Cerebellar cortex (tissue), 1 donor: ENCODE measurements at regions not wholly inside any gene's neighbourhood (a gene's known extent, or its start where the extent isn't known, plus 50 kb on each side); places are given as distances from the start of the nearest gene placed in this dataset.

Experiments
- DNase-seq: peaks from one replicate; pipeline ENCODE4 v3.0.0-alpha.2; 2015; ENCODE audit warnings: low spot score

DNA sequence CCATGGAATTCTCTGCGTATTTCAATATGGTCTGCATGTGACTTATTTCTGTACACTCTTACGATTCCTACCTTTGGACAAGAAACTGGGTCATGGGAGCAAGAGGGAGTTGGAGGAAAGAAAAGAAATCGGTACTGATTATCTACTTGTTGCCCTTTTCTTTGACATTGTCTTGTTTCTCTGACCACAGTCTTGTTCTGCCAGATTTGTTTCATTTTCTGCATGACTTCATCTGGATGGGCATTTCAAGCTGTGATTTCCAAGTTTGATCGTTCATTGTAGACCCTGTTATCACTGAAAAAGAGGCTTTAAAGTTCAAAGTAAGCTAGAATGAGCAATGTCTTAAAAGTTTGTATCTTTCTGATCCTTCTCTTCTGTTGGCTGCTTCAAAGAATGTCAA is 2186.3 kb upstream of the CELF4 start:
- DNase-seq, result no peak

DNA sequence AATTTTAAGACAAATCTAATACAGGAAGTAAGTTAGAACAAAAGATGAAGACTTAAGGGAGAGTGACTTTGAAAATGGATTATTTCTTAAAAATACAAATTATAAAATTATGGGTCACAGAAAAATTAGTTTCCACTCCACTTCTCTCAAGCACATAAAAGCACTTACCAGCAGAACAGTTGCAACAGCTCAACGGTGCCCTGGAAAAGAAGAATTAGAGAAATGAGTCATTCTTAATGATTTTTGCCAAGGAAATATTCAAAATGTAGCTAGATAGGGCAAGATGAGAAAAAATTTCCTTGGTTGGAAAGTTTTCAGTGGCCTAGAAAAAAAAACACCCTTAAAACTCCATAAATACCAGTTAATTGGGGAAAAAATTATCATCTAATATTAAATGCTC is 2185.6 kb upstream of the CELF4 start:
- DNase-seq, result no peak

DNA sequence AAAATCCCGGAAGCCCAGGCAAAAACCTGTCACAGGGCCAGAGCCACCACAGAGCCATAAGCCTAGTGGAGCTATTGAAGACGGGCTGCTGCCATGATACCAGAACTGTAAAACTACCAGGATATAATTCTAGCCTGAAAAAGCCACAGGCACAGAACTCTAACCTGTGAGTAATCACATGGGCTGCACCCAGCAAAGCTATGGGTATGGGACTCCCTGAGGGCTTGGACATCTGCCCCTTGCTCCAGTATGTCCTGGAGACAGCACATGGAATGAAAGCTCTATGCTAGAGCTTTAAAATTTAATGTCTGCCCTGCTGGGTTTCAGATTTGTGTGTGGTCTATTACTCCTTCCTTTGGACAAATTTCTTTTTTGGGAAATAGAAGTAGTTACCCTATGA is 2183.6 kb upstream of the CELF4 start:
- no peak for DNase-seq

DNA sequence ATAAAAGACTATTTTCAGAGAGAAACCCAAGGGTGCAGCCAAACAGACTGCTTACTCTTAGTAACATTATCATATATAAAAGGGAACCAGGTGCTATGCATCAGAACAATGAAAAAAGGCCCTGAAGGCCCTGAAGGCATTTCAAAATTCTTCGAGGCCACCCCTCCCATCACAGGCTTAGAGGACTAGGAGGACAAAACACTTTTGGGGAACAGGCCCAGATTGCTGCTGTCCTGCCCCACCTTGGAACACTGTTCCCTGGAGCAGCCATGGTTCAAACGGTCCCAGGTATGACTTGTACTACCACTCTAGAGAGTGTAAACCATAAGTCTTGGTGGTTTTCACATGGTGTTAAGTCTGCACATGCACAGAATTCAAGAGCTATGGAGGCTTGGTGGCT is 2183.1 kb upstream of the CELF4 start:
- no peak for DNase-seq

DNA sequence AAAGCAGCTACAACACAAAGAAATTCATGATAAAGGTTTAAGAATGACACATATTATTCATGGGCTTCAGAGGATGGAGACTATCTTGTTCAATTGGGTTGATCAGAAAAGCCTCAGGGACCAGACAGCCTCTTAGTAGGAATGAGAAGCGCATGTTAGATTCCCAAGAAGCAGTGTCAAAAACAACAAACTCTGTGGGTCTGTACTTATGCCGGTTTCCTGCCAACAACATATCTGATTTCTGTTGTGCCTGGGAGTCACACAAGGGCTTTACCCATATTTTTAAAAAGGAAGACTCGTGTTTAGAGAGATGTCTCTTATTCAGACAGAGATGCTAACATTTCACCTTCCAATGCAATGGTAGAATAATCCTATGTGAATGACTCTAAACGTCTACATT is 2180.6 kb upstream of the CELF4 start:
- no peak for DNase-seq

DNA sequence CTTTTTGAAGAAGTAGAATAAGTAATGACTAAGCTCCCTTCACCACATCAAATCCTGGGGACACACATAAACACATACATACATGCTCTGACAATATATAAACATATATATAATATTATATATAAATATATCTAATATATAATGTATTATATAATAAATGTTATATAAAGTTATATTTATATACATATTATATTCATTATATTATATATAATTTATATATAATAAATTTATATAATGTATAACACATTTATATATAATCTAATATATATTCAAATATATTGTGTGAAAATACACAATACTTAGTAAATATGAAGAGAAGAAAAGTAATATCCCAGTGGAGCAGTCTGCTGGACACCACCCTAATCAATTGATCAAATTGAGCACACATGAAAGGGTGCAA is 2177.9 kb upstream of the CELF4 start:
- no peak for DNase-seq

DNA sequence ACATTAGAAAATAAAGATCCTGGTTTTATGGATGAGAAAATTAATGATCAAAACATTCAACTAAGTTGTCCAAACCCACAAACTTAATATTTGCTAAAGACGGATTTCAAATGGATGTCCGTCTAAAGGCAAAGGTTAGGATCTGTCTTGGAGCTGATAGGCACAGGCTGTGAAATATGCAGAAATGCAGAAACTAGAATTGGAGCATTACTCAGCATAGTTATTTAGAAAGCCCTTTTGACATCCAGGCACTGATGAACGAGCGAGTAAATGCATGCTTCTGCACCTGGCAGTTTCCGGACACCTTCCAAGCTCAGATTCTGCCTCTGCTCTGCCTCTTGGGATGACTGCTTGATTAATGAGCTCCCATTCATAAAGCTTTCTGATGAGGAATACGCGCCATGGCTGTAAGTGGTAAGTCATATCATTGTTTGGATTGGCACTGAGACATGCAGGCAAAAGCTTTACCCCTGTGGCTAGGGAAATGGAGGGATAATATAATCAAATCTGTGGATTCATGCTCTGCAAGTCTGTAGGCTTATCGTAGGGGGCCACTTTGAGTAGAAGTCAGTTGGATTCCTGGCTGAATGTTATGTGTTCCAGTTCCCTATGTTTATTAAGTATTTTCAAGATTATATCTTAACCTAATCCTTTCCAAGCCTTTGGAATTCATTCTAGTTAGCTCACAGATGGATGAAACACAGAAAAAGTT is 2176.3 kb upstream of the CELF4 start:
- no peak for DNase-seq

DNA sequence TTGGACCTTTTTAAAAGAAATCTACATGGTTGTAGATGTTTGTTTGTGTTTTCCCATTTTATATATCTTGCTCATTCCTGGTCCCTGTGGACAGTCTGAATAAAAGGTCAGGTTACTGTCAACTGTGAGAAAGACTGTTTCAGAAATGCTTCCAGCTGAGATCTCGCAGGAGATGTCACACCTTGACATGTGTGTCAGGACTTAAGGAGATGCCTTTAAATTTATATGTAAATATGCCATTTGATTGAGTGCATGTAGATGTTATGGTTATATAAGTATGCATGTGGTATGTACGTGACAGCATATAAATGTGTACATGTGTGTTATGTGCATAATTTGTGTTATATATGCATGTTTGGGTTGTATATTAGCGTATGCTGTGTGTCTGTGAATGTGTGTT is 2172.3 kb upstream of the CELF4 start:
- no peak for DNase-seq

DNA sequence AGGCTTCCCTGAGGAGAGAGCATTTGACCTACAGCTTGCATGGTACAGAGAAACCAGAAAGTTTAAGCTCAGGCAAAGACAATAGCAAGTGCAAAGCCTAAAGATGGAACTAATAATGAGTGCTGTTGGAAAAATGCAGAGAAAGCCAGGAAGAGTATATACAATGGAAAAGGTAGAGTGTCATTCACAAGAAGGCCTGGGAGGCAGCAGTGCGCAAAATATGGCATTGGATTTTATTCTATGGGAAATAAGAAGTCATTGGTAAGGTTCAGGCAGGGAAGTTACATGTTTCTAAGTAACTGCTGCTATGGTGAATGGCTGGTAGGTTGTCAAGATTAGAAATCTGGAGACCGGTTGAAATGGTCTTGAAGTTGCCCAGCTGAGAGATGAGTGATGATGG is 2167.3 kb upstream of the CELF4 start:
- no peak for DNase-seq

DNA sequence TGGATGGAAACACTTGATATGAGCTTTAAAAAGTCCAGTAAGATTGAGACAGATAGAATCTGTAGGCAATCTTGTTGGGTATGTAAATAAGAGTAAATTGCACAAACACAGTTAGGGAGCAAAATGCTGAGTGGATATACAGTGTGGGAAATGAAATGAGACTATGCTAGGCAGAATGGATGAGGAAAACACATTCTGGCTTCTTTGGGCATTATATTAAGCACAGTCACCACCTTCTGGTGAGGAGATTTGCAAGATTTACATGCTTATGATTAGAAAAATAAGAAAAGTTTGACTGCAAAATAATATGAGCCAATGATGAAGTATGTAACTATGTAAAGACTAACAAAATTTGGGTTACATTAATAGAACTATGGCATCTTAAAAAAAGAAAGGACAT is 2165.0 kb upstream of the CELF4 start:
- no peak for DNase-seq

DNA sequence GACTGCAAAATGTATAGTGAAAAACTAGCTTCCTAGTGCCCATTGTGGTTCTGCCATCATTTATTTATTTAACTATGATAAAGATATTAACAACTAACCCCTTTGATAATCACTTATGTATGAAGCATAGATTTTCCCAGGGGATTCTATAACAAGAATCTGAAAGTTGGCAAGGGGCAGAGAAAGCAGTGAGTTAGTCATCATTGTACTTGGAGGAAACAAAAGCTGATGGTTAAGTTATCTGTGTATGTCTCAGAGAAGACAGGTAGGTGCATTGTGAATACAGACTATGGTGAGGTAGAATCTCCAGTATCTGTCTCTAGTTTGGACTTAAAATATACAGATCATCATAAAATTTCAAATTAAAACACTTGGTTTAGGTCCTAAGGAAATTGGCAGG is 2159.1 kb upstream of the CELF4 start:
- DNase-seq, result no peak

DNA sequence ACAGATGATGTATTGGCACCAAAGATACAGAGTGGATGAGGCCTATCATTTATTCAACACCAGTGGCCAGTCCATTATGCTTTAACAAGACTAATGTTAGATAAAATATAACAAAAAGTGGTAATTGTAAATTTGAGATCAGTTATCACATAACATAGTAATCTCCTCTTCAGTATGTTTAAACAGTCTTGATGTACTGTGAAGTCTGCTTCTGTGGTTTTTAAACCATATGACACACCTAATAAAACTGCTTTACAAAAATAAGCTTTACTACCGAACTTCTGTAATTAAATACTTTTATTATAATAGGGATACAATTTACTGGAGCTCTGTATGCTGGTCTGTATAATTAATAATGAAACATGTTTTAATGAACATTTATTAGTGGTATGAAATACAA is 2156.1 kb upstream of the CELF4 start:
- no peak for DNase-seq

DNA sequence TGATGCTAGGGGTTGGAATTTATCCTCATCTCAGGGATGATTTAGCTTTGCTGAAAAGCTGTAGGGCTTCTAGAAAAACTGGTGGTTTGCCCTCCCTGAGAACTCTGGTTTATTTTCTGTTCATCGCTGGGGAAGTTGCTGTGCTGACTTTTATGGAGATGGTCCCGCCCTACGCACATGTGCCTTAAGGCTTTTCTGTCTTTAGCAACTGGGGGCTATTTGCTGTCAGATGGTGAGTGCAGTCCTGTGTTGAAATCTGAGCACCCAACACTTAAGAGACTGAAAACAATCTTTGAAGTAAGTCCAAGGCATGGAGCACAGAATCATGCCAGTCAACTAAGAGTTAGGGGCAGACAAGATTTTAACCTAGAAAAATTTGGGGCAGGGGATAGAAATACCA is 2148.4 kb upstream of the CELF4 start:
- no peak for DNase-seq

DNA sequence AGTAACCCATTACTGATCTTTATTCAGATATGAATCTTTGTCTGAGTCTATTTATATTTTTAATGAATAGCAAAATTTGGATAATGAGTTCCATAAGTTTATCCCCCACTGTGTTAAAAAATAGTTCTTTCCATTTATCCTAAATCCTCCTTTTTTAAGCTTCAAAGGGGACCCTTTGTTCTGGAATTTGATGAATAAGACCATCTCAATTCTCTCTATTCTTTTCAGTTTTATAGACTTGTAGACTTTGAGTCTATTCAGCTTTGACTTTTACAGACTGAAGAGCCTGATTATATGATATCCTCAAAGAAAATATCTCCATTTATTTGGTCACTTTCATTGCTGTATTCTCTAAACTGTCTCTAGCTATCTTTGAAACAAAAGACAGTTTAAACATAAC is 2146.1 kb upstream of the CELF4 start:
- DNase-seq, result no peak

DNA sequence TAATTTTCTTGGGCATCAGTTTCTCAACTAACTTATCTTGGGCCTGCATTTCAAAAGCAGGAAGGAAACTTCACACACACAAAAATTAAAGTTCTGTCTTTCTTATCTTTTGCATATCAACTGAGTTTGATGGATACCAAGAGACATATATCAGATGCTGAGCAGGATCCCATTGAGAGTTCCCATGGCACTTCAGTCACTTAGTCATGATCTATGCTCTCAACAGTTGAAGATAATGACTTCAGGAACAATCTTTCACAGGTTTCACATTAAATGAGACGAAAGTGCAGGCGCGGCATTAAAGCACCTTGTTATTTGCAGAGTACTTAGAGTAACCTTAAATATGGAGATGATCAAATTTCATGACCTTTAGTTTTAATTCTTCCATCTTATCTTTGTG is 2139.8 kb upstream of the CELF4 start:
- no peak for DNase-seq

DNA sequence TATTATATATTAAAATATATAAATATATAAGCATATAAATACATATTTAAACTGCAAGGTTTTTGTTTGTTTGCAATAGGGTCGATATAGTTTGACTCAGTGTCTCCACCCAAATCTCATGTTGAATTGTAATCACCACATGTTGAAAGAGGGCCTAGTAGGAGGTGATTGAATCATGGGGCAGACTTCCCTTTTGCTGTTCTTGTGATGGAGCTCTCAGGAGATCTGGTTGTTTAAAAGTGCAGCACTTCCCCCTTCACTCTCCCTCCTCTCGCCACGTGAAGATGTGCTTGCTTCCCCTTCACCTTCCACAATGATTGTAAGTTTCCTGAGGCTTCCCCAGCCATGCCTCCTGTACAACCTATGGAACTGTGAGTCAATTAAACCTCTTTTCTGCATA is 2137.3 kb upstream of the CELF4 start:
- no peak for DNase-seq

DNA sequence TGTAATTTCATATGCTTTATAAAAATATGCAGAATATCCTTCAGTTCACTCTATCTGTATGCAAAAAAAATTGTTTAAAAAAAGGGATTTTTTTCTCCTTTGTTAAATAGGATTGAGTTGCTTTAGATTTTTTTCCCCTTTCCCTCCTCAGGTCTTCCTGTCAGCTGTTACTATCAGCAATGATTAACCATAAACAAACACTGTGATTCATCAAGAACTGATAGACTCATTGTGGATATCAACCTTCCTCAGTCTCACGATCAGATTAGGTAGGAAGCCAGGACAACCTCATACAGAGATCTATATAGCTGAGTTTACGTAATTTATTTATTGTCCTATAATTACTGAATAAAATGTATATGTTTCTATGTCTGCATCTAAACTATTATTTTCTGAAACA is 2136.2 kb upstream of the CELF4 start:
- DNase-seq, result no peak

DNA sequence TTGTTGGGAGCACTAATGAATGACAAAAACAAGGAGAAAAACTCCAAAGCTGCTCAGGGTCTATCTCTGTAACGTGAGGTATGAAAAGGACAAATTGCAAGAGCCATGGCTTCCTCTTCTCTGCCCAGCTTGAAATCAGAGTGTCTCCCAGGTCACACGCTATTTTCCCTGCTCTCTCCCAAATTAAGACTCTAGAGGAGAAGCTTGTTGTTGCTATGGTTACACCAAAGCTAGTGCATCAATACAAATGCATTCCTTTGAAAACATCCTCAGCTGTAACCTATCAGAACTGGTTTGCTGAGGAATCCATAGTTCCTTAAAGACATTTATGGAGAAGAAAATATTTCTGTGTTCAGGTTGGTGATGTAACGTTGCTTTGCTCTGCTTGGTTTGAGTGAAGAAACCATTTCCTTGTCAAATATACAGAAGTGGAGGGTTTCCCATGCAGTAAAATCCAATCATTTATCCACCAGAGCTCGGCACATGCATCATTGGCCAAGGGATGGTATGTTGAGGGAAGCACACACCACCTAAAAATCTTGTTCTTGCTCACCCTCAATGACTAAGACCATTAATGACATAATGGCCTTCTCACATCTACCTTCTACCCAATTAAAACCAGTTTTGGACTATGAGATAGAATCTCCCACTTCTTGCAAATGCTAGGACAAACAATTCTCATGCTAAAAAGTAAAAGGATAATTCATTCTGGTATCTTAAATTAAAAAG is 2135.6 kb upstream of the CELF4 start:
- no peak for DNase-seq

DNA sequence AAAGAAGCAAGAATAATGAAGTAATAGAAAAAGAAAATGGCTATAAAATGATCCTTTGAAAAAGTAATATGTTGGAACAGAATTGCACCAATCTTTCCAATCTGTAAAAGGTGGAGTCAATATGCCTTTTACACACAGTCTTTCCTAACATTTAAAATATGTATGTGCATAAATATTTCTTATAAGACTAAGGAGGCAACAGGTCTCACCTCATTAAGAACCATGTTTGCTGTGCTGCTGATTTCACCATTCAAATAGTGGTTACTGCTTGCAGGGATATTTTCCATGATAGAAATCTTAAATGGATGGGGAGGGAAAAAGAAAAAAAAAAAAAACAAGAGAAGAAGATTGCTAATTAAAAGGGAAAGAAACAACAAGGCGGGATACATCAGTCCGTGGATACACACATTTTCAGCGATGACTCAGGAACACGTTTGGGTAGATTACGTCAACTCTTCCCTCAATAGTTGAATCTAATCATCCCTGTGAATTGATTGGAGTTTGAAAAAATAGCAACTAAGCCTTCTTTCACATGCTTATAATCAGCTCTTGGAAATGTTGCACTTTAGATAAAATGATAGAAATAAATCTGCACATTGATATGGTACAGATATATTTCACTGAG is 2133.9 kb upstream of the CELF4 start:
- DNase-seq, result no peak

DNA sequence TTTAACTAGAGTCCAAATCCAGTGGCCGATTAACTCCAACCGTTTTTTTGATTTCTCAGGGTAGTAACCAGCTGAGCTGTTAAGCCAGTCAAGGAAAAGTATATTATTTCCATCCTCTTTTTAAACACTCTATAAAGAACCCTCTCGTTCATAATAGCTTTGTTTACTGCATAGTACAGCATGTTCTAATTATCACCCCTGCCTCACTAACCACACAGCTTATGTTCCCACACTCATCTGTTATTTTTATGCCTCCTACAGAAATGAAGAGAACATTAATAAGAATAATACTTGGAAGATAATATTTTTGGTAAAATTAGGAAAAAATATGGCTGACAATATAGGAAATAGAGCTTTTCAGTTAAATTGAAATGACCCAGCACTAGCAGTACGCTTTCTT is 2132.8 kb upstream of the CELF4 start:
- DNase-seq, result no peak

DNA sequence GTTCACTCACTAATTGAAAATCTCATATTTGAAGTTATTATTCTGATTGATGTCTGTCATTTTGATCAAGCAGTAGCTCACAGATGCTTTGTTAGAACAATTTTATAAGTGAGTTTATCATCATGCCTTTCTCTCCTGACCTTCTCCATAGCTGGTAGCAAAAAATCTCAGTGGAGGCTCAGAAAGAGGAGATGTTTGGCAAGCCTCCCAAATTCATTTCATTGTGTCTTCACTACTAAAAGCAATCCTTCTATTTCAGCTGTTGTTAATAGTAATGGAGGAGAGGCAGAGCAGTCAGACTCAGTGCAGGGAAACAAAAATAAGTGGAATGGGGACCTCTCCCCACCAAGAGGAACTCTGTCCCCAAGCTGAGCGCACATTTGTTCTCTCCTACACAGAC is 2127.8 kb upstream of the CELF4 start:
- DNase-seq, result no peak

DNA sequence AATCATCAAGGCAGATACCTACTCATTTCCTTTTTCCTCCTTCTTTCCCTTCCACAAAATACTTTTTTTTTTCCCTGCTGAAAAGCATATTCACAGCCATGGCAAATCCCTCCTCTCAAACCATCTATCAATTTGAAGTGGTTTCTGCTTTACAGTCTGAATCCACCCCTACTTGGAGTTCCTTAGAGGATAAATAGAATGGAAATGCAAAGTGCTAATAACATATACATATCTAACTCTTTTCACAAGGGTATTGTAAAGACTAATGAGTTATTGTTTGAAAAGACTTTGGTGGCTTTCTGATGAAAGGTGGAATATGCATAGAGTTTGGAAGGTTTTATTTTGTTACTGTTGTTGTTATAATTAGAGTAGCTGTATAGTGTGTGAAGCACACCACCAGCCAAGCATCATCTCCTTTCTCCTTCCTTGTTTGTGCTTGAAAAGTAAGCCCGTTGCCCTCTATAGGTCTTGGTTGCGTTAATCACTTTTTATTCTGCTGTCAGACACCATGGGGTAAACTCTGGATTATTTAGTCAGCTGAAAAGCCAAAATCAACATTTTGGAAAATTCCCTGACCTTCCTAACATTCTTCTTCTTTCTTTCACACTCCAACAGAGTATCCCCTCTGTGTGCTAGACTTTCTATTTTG is 2126.9 kb upstream of the CELF4 start:
- no peak for DNase-seq

DNA sequence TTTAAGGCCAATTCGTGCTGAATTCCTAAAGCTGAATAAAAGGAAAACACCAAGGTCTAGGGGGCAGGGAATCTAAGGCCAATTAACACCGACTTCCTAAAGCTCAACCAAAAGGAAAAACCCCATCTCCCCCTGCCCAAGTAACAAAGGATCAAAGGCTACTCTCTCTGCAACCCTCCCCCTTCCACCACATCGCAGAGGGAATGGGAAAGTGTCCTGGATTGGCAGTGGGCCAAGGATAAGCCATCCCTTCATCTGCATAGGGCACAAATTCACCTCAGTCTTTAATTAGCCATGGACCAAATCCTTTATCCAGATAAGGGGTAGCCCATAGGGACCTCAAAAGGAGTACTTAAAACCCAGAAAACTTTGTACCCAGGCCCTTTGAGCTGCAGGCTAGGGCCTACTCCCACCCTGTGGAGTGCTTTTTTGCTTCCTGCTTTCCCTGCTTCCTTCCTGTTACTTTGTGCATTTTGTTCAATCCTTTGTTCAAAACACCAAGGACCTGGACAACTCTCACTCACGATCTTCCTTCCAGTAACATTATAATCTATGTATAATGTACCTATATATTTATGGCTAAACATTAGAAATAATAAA is 2119.8 kb upstream of the CELF4 start:
- no peak for DNase-seq
